Astrocyte (in vitro differentiated cells and primary cell): ENCODE measurements at regions not wholly inside any gene's neighbourhood (a gene's known extent, or its start where the extent isn't known, plus 50 kb on each side); places are given as distances from the start of the nearest gene placed in this dataset.

Experiments
- CTCF ChIP-seq: IDR thresholded peaks from 2 replicates; pipeline ENCODE4 v1.5.1; 2011; ENCODE audit warnings: low read depth, mild to moderate bottlenecking, inconsistent platforms, low read length, moderate library complexity; ENCODE audit not compliant: insufficient read depth
- EZH2 ChIP-seq: IDR thresholded peaks from 2 replicates; pipeline ENCODE4 v1.6.1; 2012; ENCODE audit warnings: mild to moderate bottlenecking, low read length, inconsistent platforms; ENCODE audit not compliant: insufficient read depth

GRCh38 chr9:2907411-2907810 lies 63.5 kb upstream of the PUM3 start:
- no peak for TF ChIP-seq CTCF
- TF ChIP-seq EZH2, result no peak
